HG02852 (cell line): ENCODE measurements at regions not wholly inside any gene's neighbourhood (a gene's known extent, or its start where the extent isn't known, plus 50 kb on each side); places are given as distances from the start of the nearest gene placed in this dataset.
"Not testable (repeated sequence)": the region's sequence is repeated elsewhere in the genome, so short reads cannot be mapped to it uniquely, and the experiment has no call there.

Experiments used
- ATAC-seq: cut with Tn5 transposase; IDR thresholded peaks from one replicate; pipeline ENCODE4 v1.9.1; 2021; ENCODE audit warnings: mild to moderate bottlenecking, moderate library complexity; ENCODE audit not compliant: unreplicated experiment

- ATAC-seq, result no peak
Measured at GRCh38 chr18:34350778-34351177, 126.1 kb upstream of the NOL4 start.

- ATAC-seq, result no peak
Measured at GRCh38 chr18:34352385-34353163, 127.9 kb upstream of the NOL4 start.

GRCh38 chr18:34354351-34354750 lies 129.6 kb upstream of the NOL4 start:
- no peak for ATAC-seq

DNA sequence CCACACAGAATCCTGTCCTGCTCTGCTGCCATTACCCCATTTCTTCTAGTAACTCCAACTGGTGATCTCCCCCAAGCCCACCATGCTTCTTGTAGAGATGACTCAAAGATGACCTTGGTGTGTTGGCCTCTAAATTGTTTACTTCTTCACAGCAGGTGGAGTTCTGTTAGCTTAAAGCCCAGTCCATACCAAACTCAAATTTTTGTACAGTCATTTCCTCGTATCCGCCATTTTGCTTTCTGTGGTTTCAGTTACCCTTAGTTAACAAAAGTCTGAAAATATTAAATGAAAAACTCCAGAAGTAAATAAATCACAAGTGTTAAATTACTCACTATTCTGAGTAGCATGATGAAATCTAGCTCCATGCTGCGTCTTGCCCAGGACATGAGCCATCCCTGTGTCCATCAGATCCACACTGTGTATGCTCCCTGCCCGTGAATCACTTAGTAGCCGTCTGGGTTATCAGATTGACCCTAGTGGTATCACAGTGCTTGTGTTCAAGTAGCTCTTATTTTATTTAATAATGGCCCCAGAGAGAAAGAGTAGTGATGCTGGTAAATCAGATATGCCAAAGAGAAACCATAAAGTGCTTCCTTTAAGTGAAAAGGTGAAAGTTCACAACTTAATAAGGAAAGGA lies 133.3 kb upstream of the NOL4 start:
- ATAC-seq, result no peak

- peak; percentile 80 for ATAC-seq
Measured at GRCh38 chr18:34358923-34359322, 134.2 kb upstream of the NOL4 start.

DNA sequence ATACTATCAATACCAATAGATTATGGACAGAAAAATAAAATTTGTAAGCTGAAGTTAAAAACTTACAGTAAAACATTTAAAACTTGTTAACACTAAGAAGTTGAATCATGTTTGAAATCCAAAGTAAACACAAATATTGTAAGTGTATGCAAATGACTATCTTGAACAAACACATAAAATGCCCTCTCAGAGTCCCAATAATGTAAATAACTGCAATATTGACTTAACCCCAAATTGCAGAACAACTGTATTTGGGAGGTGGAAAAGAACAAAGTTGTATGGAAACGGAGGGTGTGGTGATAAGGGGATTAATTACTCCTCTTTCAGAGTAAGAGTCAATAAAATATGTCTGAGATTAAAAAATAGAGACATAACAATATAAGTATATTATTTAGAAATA lies 140.0 kb upstream of the NOL4 start:
- no peak for ATAC-seq

DNA sequence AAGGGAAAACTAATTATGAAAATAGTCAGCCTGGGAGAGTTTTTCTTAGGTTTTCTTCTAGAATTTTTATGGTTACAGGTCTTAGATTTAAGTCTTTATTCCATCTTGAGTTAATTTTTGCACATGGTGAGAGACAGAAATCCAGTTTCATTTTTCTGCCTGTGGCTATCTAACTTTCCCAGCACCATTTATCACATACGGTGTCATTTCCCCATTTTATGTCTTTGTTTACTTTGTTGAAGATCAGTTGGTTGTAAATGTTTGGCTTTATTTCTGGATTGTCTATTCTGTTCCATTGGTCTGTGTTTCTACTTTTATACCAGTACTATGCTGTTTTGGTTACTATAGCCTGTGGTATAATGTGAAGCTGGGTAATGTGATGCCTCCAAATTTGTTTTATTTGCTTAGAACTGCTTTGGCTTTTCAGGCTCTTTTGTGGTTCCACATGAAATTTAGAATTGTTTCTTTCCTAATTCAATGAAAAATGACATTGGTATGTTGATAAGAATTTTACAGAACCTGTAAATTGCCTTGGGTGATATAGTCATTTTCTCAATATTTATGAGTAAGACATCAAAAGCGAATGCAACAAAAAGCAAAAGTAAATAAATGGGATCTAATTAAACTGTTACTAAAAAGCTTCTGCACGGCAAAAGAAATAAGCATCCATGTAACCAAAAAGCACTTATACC lies 146.1 kb upstream of the NOL4 start:
- no peak for ATAC-seq

GRCh38 chr18:34380326-34380725 lies 155.6 kb upstream of the NOL4 start:
- ATAC-seq, result no peak

GRCh38 chr18:34385311-34385710 lies 160.6 kb upstream of the NOL4 start:
- no peak for ATAC-seq

GRCh38 chr18:34386803-34387202 lies 162.1 kb upstream of the NOL4 start:
- ATAC-seq, result no peak

- ATAC-seq, result no peak
Measured at GRCh38 chr18:34397286-34397896, 172.7 kb upstream of the NOL4 start.

- no peak for ATAC-seq
Measured at GRCh38 chr18:34399892-34400291, 175.2 kb upstream of the NOL4 start.

- ATAC-seq, result no peak
Measured at GRCh38 chr18:34400834-34401233, 176.1 kb upstream of the NOL4 start.

DNA sequence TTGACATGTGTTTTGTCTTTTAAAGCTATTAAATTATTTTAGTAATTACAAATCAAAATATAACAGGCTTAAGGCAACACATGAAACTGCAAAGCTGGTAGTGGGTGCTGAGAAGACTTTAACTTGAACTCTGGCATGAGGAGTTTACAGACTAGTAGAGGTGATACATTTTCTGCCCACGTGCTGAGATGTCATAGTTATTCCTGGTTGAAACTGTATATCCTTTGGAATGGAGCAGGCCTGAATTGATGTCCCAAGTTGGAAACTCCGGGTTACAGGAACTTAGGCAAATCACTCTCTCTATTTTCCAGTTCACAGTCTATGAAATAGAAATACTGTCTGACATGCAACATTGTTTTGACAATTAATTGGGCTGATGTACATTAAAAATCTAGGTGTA lies 177.1 kb upstream of the NOL4 start:
- ATAC-seq, result no peak

- ATAC-seq, result not testable (repeated sequence)
Measured at GRCh38 chr18:34407471-34407870, 182.8 kb upstream of the NOL4 start.

DNA sequence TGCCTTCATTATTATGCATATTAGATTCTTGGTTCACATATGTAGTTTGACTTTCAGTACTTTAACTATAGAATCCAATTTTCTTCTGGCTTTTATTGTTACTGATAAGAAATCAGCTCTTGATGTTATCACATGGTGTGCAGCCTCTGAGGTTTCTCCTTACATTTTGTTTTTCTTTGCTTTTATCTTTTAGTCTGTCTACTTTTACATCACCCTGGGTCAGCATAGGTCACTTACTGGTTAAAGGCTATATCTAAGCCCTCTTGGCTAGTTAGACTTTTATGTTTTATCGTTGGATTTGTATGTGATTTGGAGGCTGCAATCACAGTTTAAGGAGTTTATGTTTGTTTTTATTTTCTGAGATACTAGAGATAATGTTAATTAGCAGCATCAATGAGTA lies 187.2 kb upstream of the NOL4 start:
- ATAC-seq, result no peak

- no peak for ATAC-seq
Measured at GRCh38 chr18:34431042-34431441, 206.3 kb upstream of the NOL4 start.

DNA sequence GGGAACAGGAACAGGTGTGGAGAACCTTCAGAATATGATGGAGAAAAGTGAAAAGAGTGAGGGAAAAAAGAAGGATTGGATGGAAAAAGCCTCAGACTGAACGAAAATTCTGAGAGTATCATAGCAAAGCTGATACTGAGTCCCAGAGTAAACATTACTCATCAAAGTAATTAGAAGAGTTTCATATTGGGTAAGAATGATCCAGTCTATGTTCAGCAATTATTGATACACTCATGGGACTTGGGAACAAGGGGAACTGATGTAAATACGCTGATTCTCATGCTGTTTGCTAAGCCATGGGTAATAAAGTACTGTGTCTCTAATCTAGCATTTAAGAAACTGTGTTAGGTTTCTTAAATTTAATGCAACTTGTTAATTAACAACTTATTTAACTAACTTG lies 219.9 kb upstream of the NOL4 start:
- ATAC-seq, result no peak

GRCh38 chr18:34448662-34449061 lies 223.9 kb upstream of the NOL4 start:
- no peak for ATAC-seq

DNA sequence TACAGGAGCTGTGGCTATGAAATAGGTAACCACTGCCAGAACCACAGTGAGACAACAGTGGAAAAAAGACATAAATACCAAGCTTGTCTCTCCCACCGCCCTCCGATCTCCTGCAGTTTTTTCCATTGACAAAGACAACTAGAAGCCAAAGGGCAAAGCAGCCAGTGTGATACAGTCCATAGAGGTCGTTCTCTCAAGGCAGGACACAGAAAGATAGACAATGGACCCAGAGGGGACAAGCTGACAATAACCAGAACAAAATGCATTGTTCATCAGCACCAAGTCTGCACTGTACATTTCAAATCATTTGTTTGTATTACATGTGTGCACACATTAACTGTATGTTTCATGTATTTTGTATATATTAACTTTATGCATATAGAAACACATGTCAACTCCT lies 233.0 kb upstream of the NOL4 start:
- no peak for ATAC-seq

DNA sequence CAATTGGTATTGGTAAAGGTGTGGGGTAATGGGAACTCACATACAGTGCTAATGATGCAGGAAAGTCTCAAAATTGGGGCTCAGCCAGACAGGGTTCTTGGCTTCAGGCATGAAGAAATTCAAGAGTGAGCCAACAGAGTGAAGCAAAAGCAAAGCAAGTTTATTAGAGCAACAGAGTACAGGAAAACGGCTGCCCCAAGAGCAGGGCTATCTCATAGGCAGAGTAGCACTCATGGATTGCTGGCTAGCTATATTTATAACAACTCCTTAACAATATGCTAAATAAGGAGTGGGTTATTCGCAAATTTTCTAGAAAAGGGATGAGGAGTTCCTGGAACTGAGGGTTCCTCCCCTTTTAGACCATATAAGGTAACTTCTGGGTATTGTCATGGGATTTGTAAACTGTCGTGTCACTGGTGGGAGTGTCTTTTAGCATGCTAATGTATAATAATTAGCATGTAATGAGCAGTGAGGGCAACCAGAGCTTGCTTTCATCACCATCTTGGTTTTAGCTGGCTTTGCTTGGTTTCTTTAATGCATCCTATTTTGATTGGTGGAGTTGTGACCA lies 233.8 kb upstream of the NOL4 start:
- no peak for ATAC-seq
